ENCODE measurements at regions not wholly inside any gene's neighbourhood (a gene's known extent, or its start where the extent isn't known, plus 50 kb on each side); places are given as distances from the start of the nearest gene placed in this dataset.
"Not testable (repeated sequence)": the region's sequence is repeated elsewhere in the genome, so short reads cannot be mapped to it uniquely, and the experiment has no call there.

GRCh38 chr5:152046361-152046760, 121.7 kb upstream of the GLRA1 start:
- no peak for DNase-seq (ENCODE audit: low spot score)

- not testable (repeated sequence) for DNase-seq (ENCODE audit: low spot score)
These were observed 114.2 kb upstream of the GLRA1 start for GRCh38 chr5:152038856-152039255.

GRCh38 chr5:152026328-152027024, 101.8 kb upstream of the GLRA1 start:
- not testable (repeated sequence) for DNase-seq (ENCODE audit: low spot score)

- DNase-seq (ENCODE audit: low spot score): no peak
These were observed 91.8 kb upstream of the GLRA1 start for GRCh38 chr5:152016421-152016820.

- no peak for DNase-seq (ENCODE audit: low spot score)
These were observed 83.1 kb upstream of the GLRA1 start for GRCh38 chr5:152007653-152008335.

GRCh38 chr5:152004095-152004494, 79.4 kb upstream of the GLRA1 start:
- DNase-seq (ENCODE audit: low spot score): no peak
